Fibroblast of lung (primary cell): ENCODE measurements at regions not wholly inside any gene's neighbourhood (a gene's known extent, or its start where the extent isn't known, plus 50 kb on each side); places are given as distances from the start of the nearest gene placed in this dataset.

ENCODE experiments used
- DNase-seq, 2 donors: peaks; one replicate each; pipeline versions ENCODE4 v3.0.0 to v3.0.0-alpha.2; 2010; ENCODE audit warnings: low read depth in 2 of 2
- H2AFZ ChIP-seq: 2 replicates; pipeline ENCODE4 v1.5.1; 2012; ENCODE audit warnings: low read length, control low read depth, inconsistent platforms
- H3K27ac ChIP-seq: 2 replicates; pipeline ENCODE4 v1.5.1; 2011; ENCODE audit warnings: low read length, control low read depth; ENCODE audit not compliant: insufficient read depth
- H3K27me3 ChIP-seq: 2 replicates; pipeline ENCODE4 v1.5.1; 2011; ENCODE audit warnings: mild to moderate bottlenecking, low read length; ENCODE audit not compliant: control insufficient read depth, insufficient read depth
- H3K36me3 ChIP-seq: 2 replicates; pipeline ENCODE4 v1.5.1; 2011; ENCODE audit warnings: low read length; ENCODE audit not compliant: control insufficient read depth, insufficient read depth
- H3K4me1 ChIP-seq: 2 replicates; pipeline ENCODE4 v1.5.1; 2011; ENCODE audit warnings: low read length; ENCODE audit not compliant: control insufficient read depth, insufficient read depth; ENCODE audit errors: extremely low read depth
- H3K4me2 ChIP-seq: 2 replicates; pipeline ENCODE4 v1.5.1; 2011; ENCODE audit warnings: low read length, control low read depth; ENCODE audit not compliant: insufficient read depth; ENCODE audit errors: extremely low read depth
- H3K4me3 ChIP-seq, 4 experiments: fragments of 200-600 bp in 1 of 4; sonication (generic) in 1 of 4; replicated peaks in 1 of 4; 2 replicates each; pipeline ENCODE4 v1.5.1; 2011 to 2016; ENCODE audit warnings: low read length in 4 of 4, low read depth in 3 of 4, mild to moderate bottlenecking in 3 of 4, control low read depth in 2 of 4, inconsistent platforms in 1 of 4, mixed read lengths in 1 of 4; ENCODE audit not compliant: insufficient read depth in 1 of 4; ENCODE audit errors: control extremely low read depth in 1 of 4
- H3K79me2 ChIP-seq: 2 replicates; pipeline ENCODE4 v1.5.1; 2012; ENCODE audit warnings: mild to moderate bottlenecking, low read length, inconsistent platforms; ENCODE audit not compliant: control insufficient read depth, insufficient read depth
- H3K9ac ChIP-seq: 2 replicates; pipeline ENCODE4 v1.5.1; 2011; ENCODE audit warnings: mild to moderate bottlenecking, low read length, control low read depth; ENCODE audit not compliant: insufficient read depth
- H3K9me3 ChIP-seq: 2 replicates; pipeline ENCODE4 v1.5.1; 2012; ENCODE audit warnings: low read depth, low read length; ENCODE audit not compliant: control insufficient read depth, insufficient read depth
- H4K20me1 ChIP-seq: 2 replicates; pipeline ENCODE4 v1.5.1; 2011; ENCODE audit warnings: low read length; ENCODE audit not compliant: control insufficient read depth, insufficient read depth; ENCODE audit errors: extremely low read depth
- EZH2 ChIP-seq: IDR thresholded peaks from 2 replicates; pipeline ENCODE4 v1.5.1; 2012; ENCODE audit warnings: low read length, control low read depth, mild to moderate bottlenecking; ENCODE audit errors: missing control alignments
- TF ChIP-seq, protein P1 (sequence below), 2 donors: IDR thresholded peaks in 1 of 2; conservative IDR thresholded peaks in 1 of 2; 1 replicate in 1 of 2; 2 replicates in 1 of 2; pipeline ENCODE4 v1.5.1; 2011 to 2012; ENCODE audit warnings: low read length in 2 of 2, control low read depth in 1 of 2, inconsistent platforms in 1 of 2, low read depth in 1 of 2, mild to moderate bottlenecking in 1 of 2

DNA sequence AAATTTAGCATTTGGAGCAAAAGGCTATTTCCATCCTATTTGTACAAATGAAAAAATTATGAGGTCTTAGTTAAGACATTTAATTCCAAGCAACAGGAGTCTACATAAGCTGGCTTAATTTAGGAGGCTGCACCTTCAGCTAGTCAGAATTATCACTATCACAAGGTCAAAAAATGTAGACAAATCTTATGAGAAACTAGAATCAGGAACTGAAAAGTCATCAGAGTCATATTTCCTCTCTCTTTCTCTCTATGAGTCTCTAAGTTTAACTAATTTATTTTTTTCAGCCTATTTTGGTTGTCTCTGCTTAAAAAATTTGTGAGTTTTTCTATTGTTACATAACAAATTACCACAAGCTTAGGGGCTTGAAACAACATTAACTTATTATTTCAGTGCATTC is 807.1 kb upstream of the PRMT6 start:
- no peak for DNase-seq
- Histone ChIP-seq H3K9me3 (no peaks in the 10 kb centered on the region), H3K27me3 (no peaks in the 10 kb centered on the region), H3K4me3 (no peak overlapping the region), H3K36me3 (no peaks in the 10 kb centered on the region), H3K4me2 (no peak overlapping the region), H3K4me1 (no peaks in the 10 kb centered on the region), H3K79me2 (no peaks in the 10 kb centered on the region), H3K9ac (no peak overlapping the region), H2AFZ (no peak overlapping the region), H4K20me1 (no peaks in the 10 kb centered on the region), H3K27ac (no peak overlapping the region)
- TF ChIP-seq EZH2: no peak
- TF ChIP-seq, protein P1, sequence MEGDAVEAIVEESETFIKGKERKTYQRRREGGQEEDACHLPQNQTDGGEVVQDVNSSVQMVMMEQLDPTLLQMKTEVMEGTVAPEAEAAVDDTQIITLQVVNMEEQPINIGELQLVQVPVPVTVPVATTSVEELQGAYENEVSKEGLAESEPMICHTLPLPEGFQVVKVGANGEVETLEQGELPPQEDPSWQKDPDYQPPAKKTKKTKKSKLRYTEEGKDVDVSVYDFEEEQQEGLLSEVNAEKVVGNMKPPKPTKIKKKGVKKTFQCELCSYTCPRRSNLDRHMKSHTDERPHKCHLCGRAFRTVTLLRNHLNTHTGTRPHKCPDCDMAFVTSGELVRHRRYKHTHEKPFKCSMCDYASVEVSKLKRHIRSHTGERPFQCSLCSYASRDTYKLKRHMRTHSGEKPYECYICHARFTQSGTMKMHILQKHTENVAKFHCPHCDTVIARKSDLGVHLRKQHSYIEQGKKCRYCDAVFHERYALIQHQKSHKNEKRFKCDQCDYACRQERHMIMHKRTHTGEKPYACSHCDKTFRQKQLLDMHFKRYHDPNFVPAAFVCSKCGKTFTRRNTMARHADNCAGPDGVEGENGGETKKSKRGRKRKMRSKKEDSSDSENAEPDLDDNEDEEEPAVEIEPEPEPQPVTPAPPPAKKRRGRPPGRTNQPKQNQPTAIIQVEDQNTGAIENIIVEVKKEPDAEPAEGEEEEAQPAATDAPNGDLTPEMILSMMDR (conservative IDR thresholded peaks at IDR 0.05 in 1 of 2, IDR thresholded peaks at IDR 0.05 in 1 of 2; ENCODE audit: low read depth in 1 of 2, low read length in 2 of 2): no peak

DNA sequence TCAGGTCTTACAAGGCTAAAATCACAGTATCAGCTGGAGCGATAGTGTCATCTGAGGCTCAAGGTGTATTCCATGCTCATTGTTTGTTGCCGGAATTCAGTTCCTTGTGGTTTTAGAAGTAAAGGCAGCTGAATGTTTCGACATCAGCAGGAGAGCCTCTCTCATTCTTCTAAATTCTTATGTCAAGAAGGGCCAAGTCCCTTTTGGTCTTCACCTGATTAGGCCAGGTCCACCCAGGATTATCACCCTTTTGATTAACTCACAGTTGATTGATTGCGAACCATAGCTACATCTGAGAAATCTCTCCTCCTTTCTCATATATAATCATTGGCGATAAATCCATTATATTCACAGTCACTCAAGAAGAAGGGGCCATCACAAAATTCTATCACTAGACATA is 806.7 kb upstream of the PRMT6 start:
- H3K27ac ChIP-seq: no peak overlapping the region
- H3K4me2 ChIP-seq: no peak overlapping the region
- H4K20me1 ChIP-seq: no peaks in the 10 kb centered on the region
- H3K9ac ChIP-seq: no peak overlapping the region
- TF ChIP-seq, protein P1 (conservative IDR thresholded peaks at IDR 0.05 in 1 of 2, IDR thresholded peaks at IDR 0.05 in 1 of 2; ENCODE audit: low read depth in 1 of 2, low read length in 2 of 2): no peak
- no peak for TF ChIP-seq EZH2
- no peaks in the 10 kb centered on the region for H3K9me3 ChIP-seq
- no peak overlapping the region for H2AFZ ChIP-seq
- H3K4me3 ChIP-seq: no peak overlapping the region
- DNase-seq: no peak
- H3K4me1 ChIP-seq: no peaks in the 10 kb centered on the region
- H3K36me3 ChIP-seq: no peaks in the 10 kb centered on the region
- H3K79me2 ChIP-seq: no peaks in the 10 kb centered on the region
- H3K27me3 ChIP-seq: no peaks in the 10 kb centered on the region

DNA sequence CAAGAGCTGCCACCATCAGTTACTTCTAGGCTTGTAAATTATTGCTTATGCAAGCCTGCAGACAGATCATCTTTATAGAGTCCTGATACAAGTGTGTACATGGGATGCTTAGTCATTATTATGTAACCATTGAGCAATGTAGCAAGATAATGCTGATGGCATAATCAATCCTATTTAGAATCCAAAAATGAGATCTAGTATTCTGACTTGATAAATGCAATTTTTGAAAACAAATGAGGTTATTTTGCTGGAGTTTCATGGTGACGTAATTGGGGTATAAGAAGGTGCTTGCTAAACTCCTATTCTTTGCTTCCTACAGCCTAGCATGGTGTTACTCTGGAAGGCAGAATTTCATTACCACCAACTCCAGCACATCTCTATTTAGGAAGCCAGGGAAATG is 801.7 kb upstream of the PRMT6 start:
- Histone ChIP-seq H3K4me2 (no peak overlapping the region), H3K27ac (no peak overlapping the region), H2AFZ (no peak overlapping the region), H3K4me1 (no peaks in the 10 kb centered on the region), H3K9me3 (no peaks in the 10 kb centered on the region), H3K4me3 (no peak overlapping the region), H3K79me2 (no peaks in the 10 kb centered on the region), H3K27me3 (no peaks in the 10 kb centered on the region), H3K9ac (no peak overlapping the region), H3K36me3 (no peaks in the 10 kb centered on the region), H4K20me1 (no peaks in the 10 kb centered on the region)
- no peak for TF ChIP-seq EZH2
- TF ChIP-seq, protein P1 (conservative IDR thresholded peaks at IDR 0.05 in 1 of 2, IDR thresholded peaks at IDR 0.05 in 1 of 2; ENCODE audit: low read depth in 1 of 2, low read length in 2 of 2): no peak
- peak; percentile 3 to 4 for DNase-seq
